Ammon's horn (tissue), 1 donor: ENCODE measurements at regions not wholly inside any gene's neighbourhood (a gene's known extent, or its start where the extent isn't known, plus 50 kb on each side); places are given as distances from the start of the nearest gene placed in this dataset.
"Not testable (repeated sequence)": the region's sequence is repeated elsewhere in the genome, so short reads cannot be mapped to it uniquely, and the experiment has no call there.

ENCODE experiments used
- DNase-seq: peaks from one replicate; pipeline ENCODE4 v3.0.0-alpha.2; 2016; ENCODE audit warnings: low spot score

DNA sequence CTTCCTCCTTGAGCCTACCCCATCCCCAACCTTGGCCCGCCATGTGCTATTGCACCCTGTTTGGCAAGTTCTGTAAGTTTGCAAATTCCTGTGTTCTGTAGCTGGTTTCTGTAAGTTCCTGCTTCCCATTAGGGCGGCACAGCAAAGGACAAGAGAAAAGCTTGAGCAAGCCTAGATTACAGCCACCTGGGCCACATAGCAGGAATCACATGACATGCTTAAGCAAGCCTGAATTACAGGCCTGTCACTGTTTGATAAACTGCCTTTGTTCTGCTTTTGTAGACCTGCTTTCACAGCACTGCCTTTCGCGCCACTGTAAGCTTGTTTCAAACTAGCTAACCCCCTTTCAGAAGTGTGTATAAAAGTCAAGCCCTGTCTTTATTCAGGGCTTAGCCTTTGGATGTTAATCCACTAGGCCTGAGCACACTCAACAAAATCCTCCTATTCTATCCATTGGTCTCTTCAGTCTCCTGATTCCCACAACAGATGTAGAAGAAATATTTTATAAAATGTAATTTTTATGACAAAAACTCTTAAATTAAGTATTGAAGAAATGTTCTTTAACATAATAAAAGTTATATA, 906.8 kb upstream of the NDST4 start:
- no peak for DNase-seq

DNA sequence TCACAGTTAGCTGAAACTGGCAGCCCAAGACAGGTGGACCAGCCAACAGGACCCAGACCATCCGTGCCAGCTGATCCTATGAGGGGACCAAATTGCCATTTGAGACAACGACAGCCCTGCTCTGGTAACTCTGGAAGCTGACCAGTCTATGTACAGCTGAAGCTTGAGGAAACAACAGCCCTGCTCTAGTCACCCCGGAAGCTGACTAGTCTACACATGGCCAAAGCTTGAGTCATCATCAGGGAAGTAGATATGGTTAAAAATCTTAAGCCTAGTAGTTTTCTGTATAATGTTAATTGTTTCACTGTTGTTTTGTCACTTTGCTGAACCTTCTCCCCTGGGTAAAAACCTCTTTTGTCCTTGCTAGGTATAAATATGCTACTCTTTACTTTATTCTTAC, 905.4 kb upstream of the NDST4 start:
- DNase-seq: no peak

DNA sequence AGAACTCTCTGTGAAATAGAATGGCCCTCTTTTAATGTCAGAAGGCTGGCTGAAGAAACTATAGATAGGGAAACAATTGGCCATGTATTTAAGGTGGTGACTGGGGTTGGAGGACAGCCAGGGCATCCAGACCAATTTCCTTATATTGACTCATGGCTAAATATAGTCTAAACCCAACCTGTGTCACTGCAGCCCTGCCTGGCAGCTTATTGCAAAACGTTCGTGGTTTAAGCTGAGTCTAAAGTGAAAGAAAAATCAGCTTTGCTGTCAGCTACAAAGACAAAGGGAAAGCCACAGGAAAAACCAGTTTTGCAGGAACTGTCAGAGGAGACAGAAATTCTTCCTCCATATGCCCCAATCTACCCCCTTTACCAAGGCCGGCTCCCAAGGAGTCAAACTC, 902.8 kb upstream of the NDST4 start:
- no peak for DNase-seq

DNA sequence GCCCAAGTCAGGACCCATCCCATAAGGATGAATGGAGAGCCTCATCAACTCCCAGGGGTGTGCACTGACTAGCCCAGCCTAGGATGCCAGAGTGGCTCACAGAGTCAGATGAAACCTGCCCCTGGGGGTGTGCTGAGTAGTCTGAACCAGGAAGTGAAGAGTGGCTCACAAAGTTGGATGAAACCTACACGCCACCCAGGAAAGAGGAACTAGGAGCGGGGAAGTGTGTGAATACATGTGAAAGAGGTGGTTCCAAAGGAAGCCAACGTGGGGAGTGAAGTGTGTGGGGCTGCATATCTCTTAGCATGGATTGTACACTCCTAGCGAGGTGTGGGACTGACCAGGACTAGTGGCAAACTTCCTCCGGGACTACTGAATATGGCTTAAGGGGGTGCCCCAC, 902.1 kb upstream of the NDST4 start:
- DNase-seq: no peak

DNA sequence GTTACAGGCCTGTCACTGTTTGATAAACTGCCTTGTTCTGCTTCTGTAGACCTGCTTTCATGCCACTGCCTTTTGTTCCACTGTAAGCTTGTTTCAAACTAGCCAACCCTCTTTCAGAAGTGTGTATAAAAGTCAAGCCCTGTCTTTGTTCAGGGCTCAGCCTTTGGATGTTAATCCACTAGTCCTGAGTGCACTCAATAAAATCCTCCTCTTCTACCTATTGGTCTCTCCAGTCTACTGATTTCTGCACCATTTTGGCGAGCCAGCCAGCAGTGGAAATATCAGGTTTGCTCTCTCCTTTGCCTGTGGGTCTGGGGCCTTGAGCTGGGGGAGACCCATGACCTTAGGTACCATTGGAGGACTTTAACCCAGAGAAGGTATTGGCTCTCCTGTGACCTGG, 901.6 kb upstream of the NDST4 start:
- DNase-seq: no peak

DNA sequence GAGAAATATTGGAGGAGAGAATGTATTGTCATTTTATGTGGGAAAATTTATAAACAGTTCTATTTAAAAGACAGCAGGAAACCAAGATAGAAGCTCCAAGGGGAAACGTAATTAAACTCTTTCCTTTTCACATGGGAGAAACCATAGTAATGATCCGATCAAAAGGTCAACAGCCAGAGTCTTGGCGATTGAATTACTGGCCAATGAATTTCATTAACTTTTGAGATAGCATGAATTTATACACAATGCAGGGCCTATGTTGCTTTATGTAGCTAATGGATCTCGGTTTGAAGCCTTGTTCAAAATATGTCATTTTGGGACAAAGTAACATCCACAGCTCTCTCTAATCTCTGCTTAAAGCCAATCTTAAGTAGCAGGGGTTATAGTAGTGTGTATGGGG, 897.5 kb upstream of the NDST4 start:
- no peak for DNase-seq

- no peak for DNase-seq
Observed at GRCh38 chr4:116005806-116006088, 892.3 kb upstream of the NDST4 start.

DNA sequence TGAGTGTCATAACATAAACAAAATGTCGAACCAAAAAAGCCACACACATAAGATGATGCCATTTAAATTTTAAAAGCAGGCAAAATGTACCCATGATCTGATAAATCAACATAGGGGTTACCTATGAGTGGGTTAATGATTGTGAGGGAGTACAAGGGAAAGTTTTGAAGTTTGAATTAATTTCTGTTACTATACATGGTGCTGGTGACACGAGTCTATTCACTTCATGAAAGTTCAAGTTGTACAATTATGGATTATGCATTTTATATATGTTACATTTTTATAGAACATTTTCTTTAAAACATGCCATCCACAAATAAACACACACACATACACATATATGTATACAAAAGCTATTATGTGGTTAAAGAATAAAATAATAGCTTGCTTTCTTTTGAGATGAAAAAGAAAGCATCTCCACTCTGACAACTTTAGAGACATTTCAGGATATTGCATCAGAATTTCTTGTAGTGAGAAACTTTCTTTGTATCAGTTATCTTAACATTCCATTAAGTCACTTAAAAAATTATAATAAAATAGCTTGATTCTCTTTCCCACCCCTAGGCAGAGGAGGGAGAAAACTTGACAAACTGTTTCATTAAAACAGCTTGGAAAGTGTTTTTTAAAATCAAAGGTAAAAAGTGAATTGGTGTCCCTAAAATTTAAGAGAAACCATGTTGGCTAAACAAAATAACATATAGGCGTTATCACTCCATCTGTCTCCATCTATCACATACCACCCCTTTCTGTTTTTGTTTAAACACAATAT, 891.8 kb upstream of the NDST4 start:
- DNase-seq: no peak

DNA sequence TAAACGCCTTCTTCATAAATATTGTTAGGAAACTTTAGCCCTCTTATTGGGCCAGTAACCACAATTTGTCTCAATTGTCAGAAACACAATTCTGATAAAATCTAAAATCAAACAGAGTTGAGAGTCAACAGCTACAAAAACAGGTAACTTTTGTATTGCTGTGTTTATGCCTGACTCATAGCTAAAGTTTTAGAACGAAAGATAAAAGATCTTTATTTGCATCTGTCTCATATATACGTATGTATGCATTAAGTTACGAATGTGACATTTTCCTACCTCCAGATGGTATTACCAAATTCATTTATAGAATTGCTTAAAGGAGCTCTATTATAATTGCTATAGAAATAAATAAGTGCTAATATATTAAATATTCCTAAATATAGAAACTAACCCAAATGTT, 887.9 kb upstream of the NDST4 start:
- DNase-seq: no peak

GRCh38 chr4:115986573-115986972, 873.2 kb upstream of the NDST4 start:
- DNase-seq: peak; percentile 3

- DNase-seq: not testable (repeated sequence)
Observed at GRCh38 chr4:115975421-115976001, 862.1 kb upstream of the NDST4 start.

GRCh38 chr4:115973768-115974167, 860.3 kb upstream of the NDST4 start:
- no peak for DNase-seq

DNA sequence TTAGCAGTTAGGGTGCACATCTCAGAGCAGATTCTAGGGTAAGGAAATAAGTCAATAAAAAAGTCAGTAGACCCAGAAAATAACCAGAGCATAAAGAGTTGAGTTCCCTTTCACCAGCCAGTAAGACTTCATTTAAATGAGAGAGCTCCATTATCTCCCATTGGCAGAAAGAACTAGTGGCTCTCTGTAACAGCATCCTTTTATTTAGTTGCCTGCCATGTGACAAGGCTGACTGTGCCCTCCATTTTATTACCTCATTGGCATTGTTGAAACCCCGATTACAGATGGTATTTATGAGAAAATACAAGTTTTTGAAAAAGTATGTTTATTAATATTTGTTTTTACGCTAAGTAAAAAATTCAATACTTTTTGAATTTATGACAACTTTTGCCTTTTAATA, 859.5 kb upstream of the NDST4 start:
- no peak for DNase-seq

GRCh38 chr4:115970859-115971258, 857.4 kb upstream of the NDST4 start:
- DNase-seq: no peak

GRCh38 chr4:115969756-115970155, 856.3 kb upstream of the NDST4 start:
- no peak for DNase-seq

- no peak for DNase-seq
Observed at GRCh38 chr4:115965588-115965987, 852.2 kb upstream of the NDST4 start.

DNA sequence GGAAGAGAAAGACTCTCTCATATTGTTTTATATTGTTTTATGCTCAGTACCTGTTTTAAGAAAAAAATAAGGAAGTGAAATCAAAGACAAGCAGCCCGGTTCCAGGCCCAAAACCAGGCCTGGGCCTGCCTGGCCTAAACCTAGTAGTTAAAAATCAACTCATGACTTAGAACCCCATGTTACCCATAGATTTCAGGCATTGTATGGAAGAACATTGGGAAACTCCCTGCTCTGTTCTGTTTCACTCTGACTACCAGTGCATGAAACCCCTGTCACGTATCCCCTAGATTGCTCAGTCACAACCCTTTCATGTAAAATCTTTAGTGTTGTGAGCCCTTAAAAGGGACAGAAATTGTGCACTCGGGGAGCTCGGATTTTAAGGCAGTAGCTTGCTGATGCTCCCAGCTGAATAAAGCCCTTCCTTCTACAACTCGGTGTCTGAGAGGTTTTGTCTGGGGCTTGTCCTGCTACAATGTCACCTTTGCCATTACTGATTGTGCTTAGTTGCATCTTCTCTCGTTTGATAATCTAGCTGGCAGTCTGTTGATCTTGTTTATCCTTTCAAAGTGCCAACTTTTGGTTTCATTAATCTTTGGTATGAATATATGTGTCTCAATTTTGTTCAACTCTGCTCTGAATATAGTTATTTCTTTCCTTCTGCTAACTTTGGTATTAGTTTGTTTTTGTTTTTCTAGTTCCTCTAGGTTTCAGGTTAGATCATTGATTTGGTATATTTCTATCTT, 842.8 kb upstream of the NDST4 start:
- not testable (repeated sequence) for DNase-seq

- DNase-seq: no peak
Observed at GRCh38 chr4:115950806-115951205, 837.4 kb upstream of the NDST4 start.

- not testable (repeated sequence) for DNase-seq
Observed at GRCh38 chr4:115949974-115950743, 836.7 kb upstream of the NDST4 start.

DNA sequence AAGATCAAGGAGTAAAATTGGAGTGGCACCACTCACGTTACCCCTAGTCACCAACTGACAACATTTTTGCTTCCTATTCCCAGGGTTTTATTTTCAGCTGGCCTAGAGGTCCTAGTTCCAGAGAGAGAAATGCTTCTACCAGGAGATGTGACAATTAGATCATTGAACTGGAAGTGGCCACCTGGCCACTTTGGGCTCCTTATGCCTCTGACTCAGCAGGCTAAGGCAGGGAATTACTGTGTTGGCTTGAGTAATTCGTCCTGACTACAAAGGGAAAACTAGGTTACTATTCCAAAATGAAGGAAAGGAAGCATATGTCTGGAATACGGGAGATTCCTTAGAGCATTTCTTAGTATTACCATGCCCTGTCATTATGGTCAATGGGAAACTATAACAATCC, 831.6 kb upstream of the NDST4 start:
- no peak for DNase-seq

DNA sequence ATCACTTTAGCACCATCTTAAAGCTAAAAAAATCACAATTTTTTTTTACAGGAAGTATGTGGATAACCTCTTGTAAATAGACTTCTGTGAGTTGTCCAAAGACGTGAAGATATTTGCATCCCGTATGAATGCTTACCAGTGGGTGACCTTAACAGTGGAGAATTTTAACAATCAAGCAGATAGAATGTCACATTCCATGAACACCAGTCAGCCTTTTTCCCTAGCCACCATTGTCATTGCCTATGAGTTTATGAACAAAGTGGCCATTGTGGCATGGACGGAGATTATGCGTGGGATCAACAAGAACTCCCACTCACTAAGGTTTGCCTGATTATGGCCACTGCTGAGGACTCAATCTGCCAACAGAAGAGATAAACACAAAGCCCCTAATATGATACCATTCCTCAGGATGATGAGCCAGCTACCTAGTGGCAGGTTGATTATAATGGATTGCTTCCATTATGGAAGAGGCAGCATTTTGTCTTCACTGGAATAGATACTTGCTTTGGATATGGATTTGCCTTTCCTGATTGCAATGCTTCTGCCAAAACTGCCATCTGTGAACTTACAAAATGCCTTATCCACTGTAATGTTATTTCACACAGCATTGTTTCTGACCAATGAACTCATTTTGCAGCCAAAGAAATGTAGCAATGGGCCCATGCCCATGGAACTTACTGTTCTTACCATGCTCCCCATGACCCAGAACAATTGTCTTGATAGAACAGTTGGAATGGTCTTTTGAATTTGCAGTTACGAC, 830.9 kb upstream of the NDST4 start:
- no peak for DNase-seq
